ENCODE measurements at regions not wholly inside any gene's neighbourhood (a gene's known extent, or its start where the extent isn't known, plus 50 kb on each side); places are given as distances from the start of the nearest gene placed in this dataset.
"Not testable (repeated sequence)": the region's sequence is repeated elsewhere in the genome, so short reads cannot be mapped to it uniquely, and the experiment has no call there.

- no peak for DNase-seq (ENCODE audit: low read depth)
Observed at GRCh38 chr11:38884145-38884865, 2286.3 kb upstream of the RAG2 start.

GRCh38 chr11:38867338-38867737, 2269.3 kb upstream of the RAG2 start:
- DNase-seq (ENCODE audit: low read depth), result peak; percentile 57

DNA sequence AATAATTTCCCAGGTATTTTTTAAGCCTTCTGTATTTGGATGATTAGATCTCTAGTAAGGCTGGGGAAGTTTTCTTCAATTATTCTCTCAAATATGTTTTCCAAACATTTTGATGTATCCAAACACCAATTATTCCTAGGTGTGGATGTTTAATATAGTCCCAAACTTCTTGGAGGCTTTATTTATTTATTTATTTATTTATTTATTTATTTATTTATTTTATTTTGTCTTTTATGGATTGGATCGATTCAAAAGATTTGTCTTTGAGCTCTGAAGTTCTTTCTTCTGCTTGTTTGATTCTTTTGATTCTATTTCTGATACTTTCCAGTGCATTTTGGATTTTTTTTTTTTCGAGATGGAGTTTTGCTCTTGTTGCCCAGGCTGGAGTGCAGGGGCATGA, 2267.9 kb upstream of the RAG2 start:
- DNase-seq (ENCODE audit: low read depth), result no peak

GRCh38 chr11:38842991-38843390, 2245.0 kb upstream of the RAG2 start:
- no peak for DNase-seq (ENCODE audit: low read depth)

DNA sequence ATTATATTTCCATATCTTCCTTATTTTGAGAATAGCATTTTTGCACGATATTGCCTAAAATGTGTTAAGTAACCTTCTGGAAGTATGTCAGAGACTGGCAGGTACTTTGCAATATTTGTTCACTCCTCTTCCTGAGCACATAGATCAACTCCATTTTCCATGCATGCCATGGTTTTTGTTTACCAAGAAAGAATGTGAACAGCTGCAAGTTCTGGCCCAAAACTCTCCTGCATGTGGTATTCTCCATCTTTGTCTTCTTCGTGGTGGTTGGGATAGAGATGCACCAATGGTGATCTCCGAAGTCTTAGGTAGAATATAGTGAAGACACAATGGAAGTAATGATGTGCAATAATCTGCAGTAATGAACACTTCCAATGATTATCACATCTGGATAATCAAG, 2241.0 kb upstream of the RAG2 start:
- no peak for DNase-seq (ENCODE audit: low read depth)

GRCh38 chr11:38835966-38836365, 2237.9 kb upstream of the RAG2 start:
- DNase-seq (ENCODE audit: low read depth), result no peak

DNA sequence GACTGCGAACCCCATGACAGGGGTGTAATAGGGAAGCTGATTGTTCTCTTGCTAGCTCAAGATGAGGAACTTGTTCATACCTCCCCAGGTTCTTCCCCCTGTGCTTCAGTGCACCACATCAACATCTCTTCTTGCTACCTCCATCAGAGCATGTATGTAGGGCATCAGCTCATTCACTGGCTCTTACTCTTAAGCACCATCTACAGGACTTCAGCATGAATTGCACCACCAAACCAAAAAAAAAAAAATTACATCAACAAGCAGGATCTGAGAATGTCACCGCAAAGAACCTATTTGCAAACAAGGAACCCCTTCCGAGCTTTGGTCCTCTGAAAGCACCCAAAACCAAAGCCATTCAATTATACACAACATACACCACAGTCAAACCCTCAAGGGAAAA, 2226.5 kb upstream of the RAG2 start:
- DNase-seq (ENCODE audit: low read depth), result peak; percentile 65

- not testable (repeated sequence) for DNase-seq (ENCODE audit: low read depth)
Observed at GRCh38 chr11:38821786-38822185, 2223.8 kb upstream of the RAG2 start.

DNA sequence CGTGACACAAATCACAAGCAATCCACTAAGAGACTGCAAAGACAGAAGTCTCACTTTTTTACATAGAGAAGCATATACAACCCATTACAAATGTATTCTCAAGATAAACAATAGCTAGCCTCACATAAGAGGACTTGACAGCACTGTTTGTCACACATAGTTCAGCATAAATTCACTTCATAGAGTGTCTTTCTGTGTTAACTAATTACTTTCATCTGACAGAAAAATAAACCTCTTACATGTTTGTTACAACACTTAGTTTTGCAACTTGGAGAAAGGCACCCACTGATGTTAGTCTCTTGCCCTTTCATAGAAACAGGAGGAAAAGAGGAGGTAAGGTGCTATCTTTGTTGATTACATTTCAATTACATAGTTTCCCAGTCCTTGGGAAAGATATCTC, 2221.9 kb upstream of the RAG2 start:
- peak; percentile 56 for DNase-seq (ENCODE audit: low read depth)

DNA sequence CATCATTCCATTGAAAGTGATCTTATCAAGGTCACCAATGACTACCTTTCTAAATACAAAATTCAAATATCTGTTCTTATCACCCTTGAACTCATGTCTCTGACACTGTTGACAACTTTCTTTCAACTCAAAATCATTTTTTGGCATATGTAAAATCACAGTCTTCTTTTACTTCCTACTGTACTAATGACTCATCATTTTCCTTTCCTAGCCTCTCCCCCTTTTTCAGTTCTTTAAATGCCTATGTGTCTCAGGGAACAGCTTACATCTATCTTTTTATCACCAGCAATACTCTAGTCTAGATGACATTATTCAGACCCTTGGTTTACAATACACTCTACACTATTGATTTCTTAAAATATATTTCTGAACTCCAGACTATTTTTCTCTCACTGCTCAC, 2220.7 kb upstream of the RAG2 start:
- peak; percentile 8 for DNase-seq (ENCODE audit: low read depth)

- DNase-seq (ENCODE audit: low read depth), result peak; percentile 93
Observed at GRCh38 chr11:38814670-38815069, 2216.6 kb upstream of the RAG2 start.

DNA sequence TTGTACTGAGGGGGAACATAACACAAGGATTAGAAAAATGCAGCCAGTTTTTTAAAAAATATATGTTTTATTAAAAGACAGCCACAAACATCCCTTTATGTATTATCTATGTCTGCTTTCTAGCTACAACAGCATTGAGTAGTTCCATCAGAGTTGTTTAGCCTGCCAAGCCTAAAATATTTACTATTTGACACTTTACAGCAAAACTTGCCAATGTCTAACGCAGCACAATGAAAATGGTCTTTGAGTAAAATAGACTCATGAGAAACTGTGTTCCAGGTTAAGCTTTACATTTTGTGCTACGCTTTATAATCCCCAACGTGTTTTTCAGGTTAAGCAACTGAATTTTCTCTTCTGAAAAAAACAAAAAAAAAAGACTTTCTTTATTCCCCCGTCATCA, 2211.5 kb upstream of the RAG2 start:
- no peak for DNase-seq (ENCODE audit: low read depth)

GRCh38 chr11:38796281-38796680, 2198.2 kb upstream of the RAG2 start:
- no peak for DNase-seq (ENCODE audit: low read depth)

DNA sequence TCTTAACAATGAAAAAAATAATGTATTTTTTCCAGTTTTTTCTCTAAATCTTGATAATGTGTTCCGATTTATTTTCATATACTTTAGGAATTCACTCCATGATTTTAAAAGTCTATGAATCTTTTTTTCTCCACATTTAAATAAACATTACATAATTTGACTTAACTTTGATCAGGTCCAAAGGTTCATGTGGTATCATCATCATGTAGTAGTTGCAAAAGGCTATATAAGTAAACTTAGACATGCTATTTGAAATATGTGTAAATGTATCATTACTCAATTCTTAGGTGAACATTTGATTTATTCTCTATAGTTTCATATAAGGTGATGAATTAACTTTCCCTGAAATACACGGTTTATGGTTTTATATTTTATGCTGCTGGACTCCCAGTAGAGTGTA, 2197.0 kb upstream of the RAG2 start:
- DNase-seq (ENCODE audit: low read depth), result no peak

DNA sequence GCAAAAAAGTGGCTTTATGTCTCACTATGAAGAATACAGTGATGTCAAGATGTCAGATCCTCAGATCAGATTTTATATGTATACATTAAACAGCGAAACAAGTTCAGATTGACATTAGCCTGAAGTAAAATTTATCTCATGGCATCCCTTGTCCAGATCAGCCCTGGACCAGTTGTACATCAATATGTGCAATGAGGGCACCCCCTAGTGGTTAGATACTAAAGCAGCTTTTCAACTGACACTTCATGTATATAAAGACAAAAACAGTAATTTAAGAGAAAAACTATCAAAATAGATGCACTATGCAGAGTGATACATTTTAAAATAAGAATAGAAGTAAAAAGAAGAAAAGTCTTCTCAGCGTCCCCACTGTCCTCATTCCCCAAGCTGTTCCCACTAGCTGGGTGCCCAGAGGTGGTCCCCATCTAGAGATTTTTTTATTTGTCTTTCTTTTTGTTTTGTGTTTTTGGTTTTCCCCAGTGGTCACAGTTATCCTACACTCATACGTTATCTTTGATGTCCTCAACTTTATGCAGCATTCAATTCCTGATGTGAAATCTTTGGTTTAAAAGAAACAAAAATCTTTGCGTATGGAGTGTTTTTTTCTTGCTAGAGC, 2193.4 kb upstream of the RAG2 start:
- DNase-seq (ENCODE audit: low read depth), result peak; percentile 62

DNA sequence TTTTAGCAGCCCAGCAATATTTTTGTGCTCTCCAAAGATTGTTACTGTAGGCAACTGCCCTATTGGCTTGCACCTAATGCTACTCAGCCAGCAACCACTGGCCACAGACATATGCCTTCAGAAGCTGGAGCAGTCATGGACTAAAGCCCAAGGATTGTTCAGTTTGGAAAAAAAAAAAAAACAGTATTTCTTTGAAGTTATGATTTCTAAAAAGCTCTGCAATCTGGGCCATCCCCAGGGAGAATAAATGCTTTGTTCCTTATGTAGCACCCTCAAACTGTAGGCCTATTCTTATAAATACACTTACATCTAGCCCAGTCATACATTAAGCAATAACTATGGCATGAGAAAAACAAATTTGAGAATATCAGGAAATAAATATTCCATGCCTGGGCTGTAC, 2190.5 kb upstream of the RAG2 start:
- DNase-seq (ENCODE audit: low read depth), result no peak

DNA sequence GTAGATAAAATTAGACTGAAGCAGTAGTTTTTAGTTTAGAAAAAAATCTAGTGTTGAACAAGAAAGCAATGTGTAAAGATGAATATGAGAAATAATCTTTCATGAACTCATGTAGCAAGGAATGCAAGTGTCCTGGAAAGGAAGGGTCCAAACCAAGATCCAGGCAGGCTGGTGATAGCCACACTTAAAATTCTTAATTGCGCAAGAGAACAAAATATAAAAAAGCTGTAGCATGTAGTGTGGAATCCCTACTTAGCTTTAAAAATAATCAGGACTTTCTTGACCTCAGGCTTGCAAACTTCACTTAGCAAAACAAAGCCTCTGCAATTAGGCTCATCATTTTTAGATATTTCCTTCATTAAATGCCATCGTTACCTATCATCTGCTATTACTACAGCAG, 2186.1 kb upstream of the RAG2 start:
- DNase-seq (ENCODE audit: low read depth), result no peak

GRCh38 chr11:38766796-38767195, 2168.8 kb upstream of the RAG2 start:
- DNase-seq (ENCODE audit: low read depth), result peak; percentile 11

GRCh38 chr11:38759394-38759793, 2161.4 kb upstream of the RAG2 start:
- no peak for DNase-seq (ENCODE audit: low read depth)

- DNase-seq (ENCODE audit: low read depth), result no peak
Observed at GRCh38 chr11:38756537-38756936, 2158.5 kb upstream of the RAG2 start.

DNA sequence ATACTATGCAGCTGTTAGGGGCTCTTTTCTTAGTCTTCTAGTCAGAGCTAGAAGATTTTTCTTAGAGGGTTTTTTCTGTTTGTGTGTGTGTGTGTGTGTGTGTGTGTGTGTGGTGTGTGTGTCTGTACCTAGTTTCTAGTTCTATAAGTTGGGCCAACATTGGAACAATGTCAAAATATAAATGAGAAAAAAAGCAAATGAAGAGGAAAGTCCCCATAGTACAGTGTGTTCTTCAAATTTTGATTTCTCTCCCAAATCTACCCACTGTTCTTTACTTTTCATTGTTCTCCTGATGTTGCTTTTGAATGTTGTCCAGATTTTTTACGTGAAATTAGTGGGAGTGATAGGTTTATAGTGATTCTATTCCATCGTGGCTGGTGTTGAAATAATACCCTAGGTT, 2153.4 kb upstream of the RAG2 start:
- DNase-seq (ENCODE audit: low read depth), result no peak

GRCh38 chr11:38746516-38746915, 2148.5 kb upstream of the RAG2 start:
- DNase-seq (ENCODE audit: low read depth), result not testable (repeated sequence)

GRCh38 chr11:38723361-38723760, 2125.3 kb upstream of the RAG2 start:
- DNase-seq (ENCODE audit: low read depth), result no peak

Measured in amniotic epithelial cell (primary cell).